HEK293 (cell line): ENCODE measurements at regions not wholly inside any gene's neighbourhood (a gene's known extent, or its start where the extent isn't known, plus 50 kb on each side); places are given as distances from the start of the nearest gene placed in this dataset.

ENCODE experiments used
- CTCF ChIP-seq: fragments of 450-650 bp; formaldehyde crosslinking; IDR thresholded peaks from 2 replicates; pipeline ENCODE4 v1.5.1; 2016; ENCODE audit warnings: missing biosample characterization, missing genetic modification characterization
- HOXD13 ChIP-seq: sonication (generic); formaldehyde crosslinking; IDR thresholded peaks from 2 replicates; pipeline ENCODE4 v1.8.0; 2022; ENCODE audit warnings: missing genetic modification reagents, borderline replicate concordance
- KLF10 ChIP-seq: fragments of 450-650 bp; IDR thresholded peaks from 2 replicates; pipeline ENCODE4 v1.5.1; 2018; ENCODE audit warnings: missing biosample characterization, mild to moderate bottlenecking, missing genetic modification characterization
- REST ChIP-seq: fragments of 450-650 bp; formaldehyde crosslinking; IDR thresholded peaks from 2 replicates; pipeline ENCODE4 v1.5.1; 2016; ENCODE audit warnings: missing biosample characterization, missing genetic modification characterization
- ZBTB1 ChIP-seq: fragments of 450-650 bp; formaldehyde crosslinking; IDR thresholded peaks from 2 replicates; pipeline ENCODE4 v1.5.1; 2016; ENCODE audit warnings: missing biosample characterization, missing genetic modification characterization
- ZBTB44 ChIP-seq: fragments of 450-650 bp; IDR thresholded peaks from 2 replicates; pipeline ENCODE4 v1.5.1; 2018; ENCODE audit warnings: missing biosample characterization, mild to moderate bottlenecking, missing genetic modification characterization
- ZNF23 ChIP-seq: fragments of 450-650 bp; formaldehyde crosslinking; IDR thresholded peaks from 2 replicates; pipeline ENCODE4 v1.5.1; 2016; ENCODE audit warnings: missing biosample characterization, missing genetic modification characterization, borderline replicate concordance
- ZNF248 ChIP-seq: fragments of 450-650 bp; formaldehyde crosslinking; IDR thresholded peaks from 2 replicates; pipeline ENCODE4 v1.5.1; 2017; ENCODE audit warnings: missing biosample characterization, missing genetic modification characterization
- ZNF654 ChIP-seq: fragments of 450-650 bp; formaldehyde crosslinking; IDR thresholded peaks from 2 replicates; pipeline ENCODE4 v1.5.1; 2016; ENCODE audit warnings: low read depth, missing biosample characterization, missing genetic modification characterization
- ZNF768 ChIP-seq: fragments of 450-650 bp; formaldehyde crosslinking; IDR thresholded peaks from 2 replicates; pipeline ENCODE4 v1.5.1; 2018; ENCODE audit warnings: missing biosample characterization, mild to moderate bottlenecking, missing genetic modification characterization
- ZNF776 ChIP-seq: fragments of 450-650 bp; formaldehyde crosslinking; IDR thresholded peaks from 2 replicates; pipeline ENCODE4 v1.5.0; 2017; ENCODE audit warnings: missing biosample characterization, missing genetic modification characterization, borderline replicate concordance

DNA sequence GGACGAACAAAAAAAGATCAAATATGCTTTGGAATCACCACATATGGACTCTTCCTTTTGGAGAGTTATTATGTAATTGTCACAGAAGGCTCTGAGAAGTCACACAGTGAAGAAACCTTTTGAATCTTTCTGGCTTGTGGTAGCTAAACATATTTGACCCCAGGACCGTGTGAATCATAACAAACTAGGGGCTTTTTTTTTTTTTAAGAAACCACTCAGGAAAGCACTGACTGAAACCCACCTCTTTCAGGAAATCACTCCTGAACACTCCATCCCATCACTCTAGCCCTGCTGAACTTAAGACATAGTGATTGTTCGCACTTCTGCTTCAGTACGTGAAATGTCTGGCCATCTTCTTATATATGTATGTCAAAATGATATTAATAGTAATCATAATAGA lies 495.9 kb upstream of the ARID1B start:
- TF ChIP-seq ZBTB44 (tag by site-specific recombination) (no peak), ZNF23 (tag by site-specific recombination) (no peak), ZNF776 (no peak), ZNF248 (tag by site-specific recombination) (no peak), HOXD13 (CRISPR knock-in tag) (no peak), CTCF (tag by site-specific recombination) (no peak), ZNF768 (tag by site-specific recombination) (no peak), KLF10 (no peak), ZBTB1 (tag by site-specific recombination) (no peak), ZNF654 (tag by site-specific recombination) (no peak), REST (tag by site-specific recombination) (no peak)
